Osteoblast (primary cell): ENCODE measurements at regions not wholly inside any gene's neighbourhood (a gene's known extent, or its start where the extent isn't known, plus 50 kb on each side); places are given as distances from the start of the nearest gene placed in this dataset.

Experiments
- DNase-seq: peaks from one replicate; pipeline ENCODE4 v3.0.0; 2011; ENCODE audit warnings: low spot score, mixed read lengths; ENCODE audit not compliant: insufficient read length; ENCODE audit errors: missing footprints
- H2AFZ ChIP-seq: 2 replicates; pipeline ENCODE4 v1.6.0; 2011; ENCODE audit warnings: mild to moderate bottlenecking, low read length
- H3K27ac ChIP-seq: 2 replicates; pipeline ENCODE4 v1.5.1; 2011; ENCODE audit warnings: mild to moderate bottlenecking, low read depth, low read length, moderate library complexity
- H3K27me3 ChIP-seq: 2 replicates; pipeline ENCODE4 v1.6.0; 2012; ENCODE audit warnings: mild to moderate bottlenecking, control low read depth, inconsistent platforms, low read length, moderate library complexity; ENCODE audit not compliant: insufficient read depth
- H3K36me3 ChIP-seq: 2 replicates; pipeline ENCODE4 v1.5.1; 2011; ENCODE audit warnings: mild to moderate bottlenecking, low read length, control low read depth, moderate library complexity; ENCODE audit not compliant: insufficient read depth
- H3K4me1 ChIP-seq: 2 replicates; pipeline ENCODE4 v1.5.1; 2011; ENCODE audit warnings: mild to moderate bottlenecking, low read length, control low read depth, moderate library complexity; ENCODE audit not compliant: insufficient read depth
- H3K4me2 ChIP-seq: 2 replicates; pipeline ENCODE4 v1.6.0; 2011; ENCODE audit warnings: mild to moderate bottlenecking, low read length; ENCODE audit not compliant: insufficient read depth
- H3K4me3 ChIP-seq: fragments of 200-600 bp; sonication (generic); 3 replicates; pipeline ENCODE4 v1.5.1; 2012; ENCODE audit warnings: mild to moderate bottlenecking, low read length, inconsistent platforms; ENCODE audit not compliant: insufficient read depth
- H3K79me2 ChIP-seq: 2 replicates; pipeline ENCODE4 v1.6.0; 2012; ENCODE audit warnings: mild to moderate bottlenecking, low read length, control low read depth, inconsistent platforms; ENCODE audit not compliant: insufficient read depth
- H3K9me3 ChIP-seq: 2 replicates; pipeline ENCODE4 v1.5.1; 2011; ENCODE audit warnings: low read depth, low read length, control low read depth
- H4K20me1 ChIP-seq: 2 replicates; pipeline ENCODE4 v1.6.0; 2012; ENCODE audit warnings: mild to moderate bottlenecking, low read length, control low read depth; ENCODE audit not compliant: insufficient read depth
- CTCF ChIP-seq: IDR thresholded peaks from 2 replicates; pipeline ENCODE4 v1.5.1; 2011; ENCODE audit warnings: mild to moderate bottlenecking, low read depth, low read length, moderate library complexity; ENCODE audit errors: extremely low read depth

- H3K27ac ChIP-seq = no peak overlapping the region
- H3K27me3 ChIP-seq = no peaks in the 10 kb centered on the region
- no peak overlapping the region for H3K4me3 ChIP-seq
- H3K79me2 ChIP-seq = no peaks in the 10 kb centered on the region
- no peak overlapping the region for H2AFZ ChIP-seq
- no peaks in the 10 kb centered on the region for H3K36me3 ChIP-seq
- no peaks in the 10 kb centered on the region for H3K9me3 ChIP-seq
- no peaks in the 10 kb centered on the region for H3K4me1 ChIP-seq
- no peak for DNase-seq
- TF ChIP-seq CTCF = no peak
- H4K20me1 ChIP-seq = no peaks in the 10 kb centered on the region
- no peak overlapping the region for H3K4me2 ChIP-seq
Observed at GRCh38 chr2:145254291-145254690, 734.4 kb upstream of the ZEB2 start.

- Histone ChIP-seq H3K4me3 (no peak overlapping the region), H3K27ac (no peak overlapping the region), H2AFZ (no peak overlapping the region), H3K79me2 (no peaks in the 10 kb centered on the region), H4K20me1 (no peaks in the 10 kb centered on the region), H3K9me3 (no peaks in the 10 kb centered on the region), H3K27me3 (no peaks in the 10 kb centered on the region), H3K36me3 (no peaks in the 10 kb centered on the region), H3K4me1 (no peaks in the 10 kb centered on the region), H3K4me2 (no peak overlapping the region)
- TF ChIP-seq CTCF = no peak
- DNase-seq = no peak
Observed at GRCh38 chr2:145253492-145253891, 733.6 kb upstream of the ZEB2 start.

- Histone ChIP-seq H3K36me3 (no peaks in the 10 kb centered on the region), H3K4me3 (no peak overlapping the region), H3K4me1 (no peaks in the 10 kb centered on the region), H3K27ac (no peak overlapping the region), H3K27me3 (no peaks in the 10 kb centered on the region), H3K79me2 (no peaks in the 10 kb centered on the region), H4K20me1 (no peaks in the 10 kb centered on the region), H2AFZ (no peak overlapping the region), H3K9me3 (no peaks in the 10 kb centered on the region), H3K4me2 (no peak overlapping the region)
- no peak for DNase-seq
- TF ChIP-seq CTCF = no peak
Observed at GRCh38 chr2:145245268-145245870, 725.5 kb upstream of the ZEB2 start.

GRCh38 chr2:145235312-145235711 is 715.4 kb upstream of the ZEB2 start:
- H2AFZ ChIP-seq = no peak overlapping the region
- H3K36me3 ChIP-seq = no peaks in the 10 kb centered on the region
- no peaks in the 10 kb centered on the region for H4K20me1 ChIP-seq
- H3K9me3 ChIP-seq = no peaks in the 10 kb centered on the region
- H3K27me3 ChIP-seq = no peaks in the 10 kb centered on the region
- DNase-seq = no peak
- H3K79me2 ChIP-seq = no peaks in the 10 kb centered on the region
- no peak for TF ChIP-seq CTCF
- H3K4me2 ChIP-seq = no peak overlapping the region
- peaks cover 7% of the 10 kb centered on the region for H3K4me1 ChIP-seq
- no peak overlapping the region for H3K27ac ChIP-seq
- no peak overlapping the region for H3K4me3 ChIP-seq
